ENCODE measurements at regions not wholly inside any gene's neighbourhood (a gene's known extent, or its start where the extent isn't known, plus 50 kb on each side); places are given as distances from the start of the nearest gene placed in this dataset.

- H3K27ac ChIP-seq: no peak overlapping the region
- no peak for TF ChIP-seq ZFX (IDR thresholded peaks at IDR 0.05; ENCODE audit: borderline replicate concordance)
- no peak for TF ChIP-seq CTCF (IDR thresholded peaks at IDR 0.05)
These were observed 381.3 kb upstream of the SLC24A2 start for GRCh38 chr9:20170122-20170521.

- TF ChIP-seq CTCF (IDR thresholded peaks at IDR 0.05) (no peak), ZFX (IDR thresholded peaks at IDR 0.05; ENCODE audit: borderline replicate concordance) (no peak)
These were observed 363.4 kb upstream of the SLC24A2 start for GRCh38 chr9:20152151-20152725.

GRCh38 chr9:20148416-20148815, 359.6 kb upstream of the SLC24A2 start:
- TF ChIP-seq ZFX (IDR thresholded peaks at IDR 0.05; ENCODE audit: borderline replicate concordance): no peak
- no peak for TF ChIP-seq CTCF (IDR thresholded peaks at IDR 0.05)
- no peak overlapping the region for H3K27ac ChIP-seq

More at GRCh38 chr9:20152151-20152725, 363.4 kb upstream of the SLC24A2 start:
- H3K27ac ChIP-seq: no peak overlapping the region

GRCh38 chr9:20144197-20144596, 355.4 kb upstream of the SLC24A2 start:
- no peak overlapping the region for H3K27ac ChIP-seq
- TF ChIP-seq CTCF (IDR thresholded peaks at IDR 0.05) (no peak), ZFX (IDR thresholded peaks at IDR 0.05; ENCODE audit: borderline replicate concordance) (no peak)

GRCh38 chr9:20139763-20140290, 351.0 kb upstream of the SLC24A2 start:
- TF ChIP-seq CTCF (IDR thresholded peaks at IDR 0.05) (no peak), ZFX (IDR thresholded peaks at IDR 0.05; ENCODE audit: borderline replicate concordance) (no peak)
- H3K27ac ChIP-seq: no peak overlapping the region

GRCh38 chr9:20138841-20139240, 350.0 kb upstream of the SLC24A2 start:
- no peak overlapping the region for H3K27ac ChIP-seq
- TF ChIP-seq ZFX (IDR thresholded peaks at IDR 0.05; ENCODE audit: borderline replicate concordance): no peak
- no peak for TF ChIP-seq CTCF (IDR thresholded peaks at IDR 0.05)

- peak overlapping the region; percentile 26 for H3K27ac ChIP-seq
- no peak for TF ChIP-seq CTCF (IDR thresholded peaks at IDR 0.05)
- TF ChIP-seq ZFX (IDR thresholded peaks at IDR 0.05; ENCODE audit: borderline replicate concordance): no peak
These were observed 349.3 kb upstream of the SLC24A2 start for GRCh38 chr9:20138116-20138515.

Measured in 22Rv1 (cell line).